Erythroblast (primary cell): ENCODE measurements at regions not wholly inside any gene's neighbourhood (a gene's known extent, or its start where the extent isn't known, plus 50 kb on each side); places are given as distances from the start of the nearest gene placed in this dataset.

Source experiments
- GATA1 ChIP-seq: IDR thresholded peaks from 2 replicates; pipeline ENCODE4 v1.6.1; 2011; ENCODE audit warnings: low read depth, mild to moderate bottlenecking, control low read depth, low read length, moderate library complexity
- POLR2A ChIP-seq: IDR thresholded peaks from 2 replicates; pipeline ENCODE4 v1.6.1; 2011; ENCODE audit warnings: mild to moderate bottlenecking, low read length

DNA sequence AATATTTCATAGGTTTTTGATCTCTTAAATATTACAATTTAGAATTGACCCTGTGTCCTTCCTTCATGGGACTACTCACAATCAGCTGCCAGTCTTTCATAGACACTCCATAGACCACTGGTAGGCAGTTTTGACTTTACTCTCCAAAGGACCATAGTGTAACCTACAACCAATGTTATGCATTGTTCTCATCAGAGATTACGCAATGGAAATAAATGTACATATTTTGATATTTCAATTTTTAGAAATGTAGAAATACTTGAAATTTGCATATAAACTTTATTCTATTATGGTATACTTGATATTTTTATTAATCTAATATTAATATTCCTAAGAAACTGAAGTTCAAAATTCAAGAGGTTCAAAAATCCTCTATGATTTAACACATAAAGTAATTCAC, 446.4 kb upstream of the KCND2 start:
- TF ChIP-seq POLR2A (no peak), GATA1 (no peak)
